Mucosa of descending colon (tissue), 3 donors: ENCODE measurements at regions not wholly inside any gene's neighbourhood (a gene's known extent, or its start where the extent isn't known, plus 50 kb on each side); places are given as distances from the start of the nearest gene placed in this dataset.

ENCODE experiments used
- ATAC-seq: fragments of 200-7000 bp; cut with Tn5 transposase; one replicate; pipeline ENCODE4 v1.9.1; 2020; ENCODE audit warnings: mild to moderate bottlenecking, moderate library complexity
- DNase-seq, 3 donors: peaks; one replicate each; pipeline ENCODE4 v3.0.0-alpha.2; 2020
- H3K36me3 ChIP-seq: fragments of 200-600 bp; one replicate; pipeline ENCODE4 v1.8.0; 2021; ENCODE audit warnings: low read depth, mild to moderate bottlenecking
- H3K4me1 ChIP-seq: fragments of 200-600 bp; one replicate; pipeline ENCODE4 v1.8.0; 2021; ENCODE audit warnings: low read depth, mild to moderate bottlenecking
- H3K4me3 ChIP-seq: fragments of 200-600 bp; one replicate; pipeline ENCODE4 v1.8.0; 2021; ENCODE audit warnings: mild to moderate bottlenecking
- H3K9me3 ChIP-seq: fragments of 200-600 bp; one replicate; pipeline ENCODE4 v1.8.0; 2021; ENCODE audit warnings: mild to moderate bottlenecking
- intact Hi-C, 2 donors: fragments of 100-400 bp; cut with DNase I in 1 of 2; cut with micrococcal nuclease in 1 of 2; formaldehyde crosslinking; loops; one replicate each; pipeline versions ENCODE4 v1.11.0 to v1.11.1; 2022; cut with DNase I, micrococcal nuclease
- TF ChIP-seq, protein P1 (sequence below): fragments of 200-600 bp; IDR thresholded peaks from one replicate; pipeline ENCODE4 v1.8.0; 2022; ENCODE audit warnings: antibody characterized with exemption, mild to moderate bottlenecking
- donor health status: DM: no; HTN: no; CAD: no; lungs with moderate emphysema.
- donor health status: DM: no; HTN: no; CAD: no.
- donor health status: DM: no; HTN: yes; CAD: no.

DNA sequence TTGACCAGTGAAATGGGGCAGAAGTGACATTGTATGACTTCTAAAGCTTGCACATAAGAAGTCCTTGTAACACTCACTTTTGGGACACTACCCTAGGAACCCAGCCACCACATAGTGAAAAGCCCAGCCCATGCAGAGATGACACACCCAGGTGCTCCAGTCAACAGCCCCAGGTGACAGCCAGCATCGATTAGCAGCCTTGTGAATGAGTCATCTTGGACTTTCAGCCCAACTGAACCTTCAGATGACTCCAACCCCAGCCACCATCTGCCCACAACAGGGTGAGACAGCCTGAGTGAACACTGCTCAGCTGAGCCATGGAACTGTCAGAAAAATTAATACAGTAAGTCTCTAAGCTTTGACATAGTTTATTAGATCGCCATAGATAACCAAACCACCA is 458.6 kb downstream of the ZSWIM6 start:
- intact Hi-C loops: no loop called here
- peak in 2 of 3 donors; percentile 31 to 32 for DNase-seq
- ATAC-seq: peak; percentile 98
- TF ChIP-seq, protein P1, sequence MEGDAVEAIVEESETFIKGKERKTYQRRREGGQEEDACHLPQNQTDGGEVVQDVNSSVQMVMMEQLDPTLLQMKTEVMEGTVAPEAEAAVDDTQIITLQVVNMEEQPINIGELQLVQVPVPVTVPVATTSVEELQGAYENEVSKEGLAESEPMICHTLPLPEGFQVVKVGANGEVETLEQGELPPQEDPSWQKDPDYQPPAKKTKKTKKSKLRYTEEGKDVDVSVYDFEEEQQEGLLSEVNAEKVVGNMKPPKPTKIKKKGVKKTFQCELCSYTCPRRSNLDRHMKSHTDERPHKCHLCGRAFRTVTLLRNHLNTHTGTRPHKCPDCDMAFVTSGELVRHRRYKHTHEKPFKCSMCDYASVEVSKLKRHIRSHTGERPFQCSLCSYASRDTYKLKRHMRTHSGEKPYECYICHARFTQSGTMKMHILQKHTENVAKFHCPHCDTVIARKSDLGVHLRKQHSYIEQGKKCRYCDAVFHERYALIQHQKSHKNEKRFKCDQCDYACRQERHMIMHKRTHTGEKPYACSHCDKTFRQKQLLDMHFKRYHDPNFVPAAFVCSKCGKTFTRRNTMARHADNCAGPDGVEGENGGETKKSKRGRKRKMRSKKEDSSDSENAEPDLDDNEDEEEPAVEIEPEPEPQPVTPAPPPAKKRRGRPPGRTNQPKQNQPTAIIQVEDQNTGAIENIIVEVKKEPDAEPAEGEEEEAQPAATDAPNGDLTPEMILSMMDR: no peak
- Histone ChIP-seq H3K4me1 (no peaks in the 10 kb centered on the region), H3K9me3 (no peaks in the 10 kb centered on the region), H3K36me3 (no peaks in the 10 kb centered on the region), H3K4me3 (no peak overlapping the region)

DNA sequence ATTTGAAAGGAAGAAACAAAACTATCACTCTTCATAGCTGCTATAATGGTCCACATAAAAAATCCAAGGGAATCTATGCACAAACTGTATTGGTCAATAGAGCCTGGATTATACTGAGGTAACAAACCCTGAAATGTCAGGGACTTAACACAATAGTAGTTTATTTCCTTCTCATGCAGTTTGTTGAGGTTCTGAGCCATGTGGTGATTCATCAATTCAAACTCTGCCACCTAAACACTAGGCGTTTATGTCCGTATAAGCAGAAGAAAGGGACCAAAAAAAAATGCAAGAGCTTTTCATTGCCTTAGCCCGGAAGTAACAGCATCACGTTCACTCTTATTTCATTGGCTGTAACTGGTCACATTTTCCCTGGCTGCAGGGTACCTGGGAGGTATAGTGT is 464.7 kb downstream of the ZSWIM6 start:
- no peak for ATAC-seq
- TF ChIP-seq, protein P1: no peak
- intact Hi-C loops: no loop called here
- no peaks in the 10 kb centered on the region for H3K4me1 ChIP-seq
- H3K9me3 ChIP-seq: no peaks in the 10 kb centered on the region
- no peak for DNase-seq
- no peak overlapping the region for H3K4me3 ChIP-seq
- H3K36me3 ChIP-seq: no peaks in the 10 kb centered on the region

DNA sequence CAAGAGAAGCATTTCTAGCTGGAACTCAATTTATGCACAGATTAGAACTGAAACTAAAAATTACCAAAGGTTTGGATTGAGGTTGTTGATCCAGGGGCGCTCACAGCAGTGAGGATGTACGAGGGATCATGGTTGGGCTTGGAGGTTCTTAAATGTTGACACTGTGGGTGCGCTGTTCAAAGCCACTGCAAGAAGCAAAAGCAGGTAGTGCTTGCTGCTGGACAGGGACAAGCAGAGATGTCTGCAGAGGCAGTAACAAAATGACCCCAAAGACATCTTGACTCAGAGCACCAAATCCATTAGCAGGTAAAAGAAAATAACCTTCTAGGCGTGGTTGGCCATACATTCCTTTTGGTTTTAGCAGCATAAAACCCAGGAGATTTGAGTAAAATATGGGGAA is 468.4 kb downstream of the ZSWIM6 start:
- DNase-seq (no peak), ATAC-seq (no peak)
- no peaks in the 10 kb centered on the region for H3K36me3 ChIP-seq
- H3K4me3 ChIP-seq: no peak overlapping the region
- TF ChIP-seq, protein P1: no peak
- H3K9me3 ChIP-seq: no peaks in the 10 kb centered on the region
- H3K4me1 ChIP-seq: no peaks in the 10 kb centered on the region
- intact Hi-C loops: no loop called here

DNA sequence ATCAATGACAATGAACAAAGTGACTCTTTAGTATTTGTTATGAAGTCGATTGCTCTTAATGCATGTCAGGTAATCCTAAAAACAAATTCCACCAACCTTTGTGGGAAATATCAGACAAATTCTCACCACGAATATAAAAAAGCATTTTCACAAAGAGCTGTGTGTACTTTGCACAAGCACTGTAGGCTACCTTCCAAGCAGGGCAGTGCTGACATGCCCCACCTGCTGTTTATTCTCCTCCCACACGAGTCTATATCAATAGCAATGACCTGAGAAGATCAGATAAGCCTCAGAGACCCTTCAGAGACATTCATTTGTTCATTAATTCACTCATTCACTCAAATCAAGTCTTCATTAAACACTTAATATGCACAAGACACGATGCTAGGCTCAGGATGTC is 469.1 kb downstream of the ZSWIM6 start:
- no peak overlapping the region for H3K4me3 ChIP-seq
- no peaks in the 10 kb centered on the region for H3K4me1 ChIP-seq
- H3K36me3 ChIP-seq: no peaks in the 10 kb centered on the region
- intact Hi-C loops: no loop called here
- TF ChIP-seq, protein P1: no peak
- DNase-seq (peak in 1 of 3 donors; percentile 6), ATAC-seq (no peak)
- H3K9me3 ChIP-seq: no peaks in the 10 kb centered on the region

DNA sequence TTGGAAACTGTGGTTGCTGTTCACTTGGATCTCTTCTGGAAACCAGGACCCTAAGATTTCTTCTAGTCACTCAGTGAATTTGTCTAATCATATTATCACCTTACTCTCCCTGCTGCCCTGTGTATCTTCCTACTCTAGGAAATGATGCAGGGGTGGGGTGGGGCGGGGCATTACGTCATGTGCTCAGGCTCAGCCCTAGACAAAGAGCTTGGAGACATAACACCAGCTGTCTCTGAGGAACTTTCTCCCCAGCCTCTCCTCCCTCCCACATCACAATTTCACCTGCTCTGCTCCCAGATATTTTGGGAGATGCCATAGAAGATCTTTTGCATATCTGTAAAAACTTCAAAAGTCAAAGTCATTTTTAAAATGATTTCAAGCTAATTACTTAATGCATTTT is 470.4 kb downstream of the ZSWIM6 start:
- Histone ChIP-seq H3K4me1 (no peaks in the 10 kb centered on the region), H3K36me3 (no peaks in the 10 kb centered on the region), H3K4me3 (no peak overlapping the region), H3K9me3 (no peaks in the 10 kb centered on the region)
- intact Hi-C loops: no loop called here
- TF ChIP-seq, protein P1: no peak
- peak; percentile 46 for ATAC-seq
- no peak for DNase-seq

DNA sequence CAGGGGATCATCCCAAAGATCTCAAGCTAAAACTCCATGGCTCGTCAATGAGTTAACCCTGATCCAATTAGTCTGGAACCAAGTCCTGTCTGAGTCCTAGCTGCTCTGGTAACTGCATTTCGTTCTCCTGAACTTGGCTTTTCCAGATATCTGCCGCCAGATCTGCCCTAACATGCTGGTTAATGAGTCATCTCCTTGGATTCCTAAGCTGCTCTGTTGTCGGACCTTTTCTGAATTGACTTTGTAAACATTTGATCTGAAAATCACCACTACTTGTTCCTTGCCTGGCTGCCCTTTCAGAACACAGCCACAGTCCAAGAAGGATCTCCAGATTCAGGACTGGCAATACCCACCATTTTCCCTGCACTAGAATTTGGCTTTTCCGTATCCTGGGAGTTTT is 473.0 kb downstream of the ZSWIM6 start:
- DNase-seq (no peak), ATAC-seq (no peak)
- H3K4me1 ChIP-seq: no peaks in the 10 kb centered on the region
- H3K36me3 ChIP-seq: no peaks in the 10 kb centered on the region
- H3K9me3 ChIP-seq: no peaks in the 10 kb centered on the region
- no peak overlapping the region for H3K4me3 ChIP-seq
- TF ChIP-seq, protein P1: no peak
- intact Hi-C loops: no loop called here
